ENCODE measurements at regions not wholly inside any gene's neighbourhood (a gene's known extent, or its start where the extent isn't known, plus 50 kb on each side); places are given as distances from the start of the nearest gene placed in this dataset.

- H3K27ac Mint-ChIP-seq, result no peak overlapping the region
- H3K27me3 Mint-ChIP-seq, result no peaks in the 10 kb centered on the region
- H3K36me3 Mint-ChIP-seq, result peaks cover 0 to 2% of the 10 kb centered on the region in 2 donors
- ATAC-seq (replicated peaks) (no peak), DNase-seq (no peak)
- H3K4me3 Mint-ChIP-seq, result no peak overlapping the region
- H3K4me1 Mint-ChIP-seq, result peaks cover 0 to 5% of the 10 kb centered on the region in 2 donors
- peaks cover 0 to 2% of the 10 kb centered on the region in 2 donors for H3K9me3 Mint-ChIP-seq
Measured at GRCh38 chr11:30650266-30650665, 64.1 kb upstream of the MPPED2 start.

All from stimulated activated naive B cell treated with anti-CD40 and anti-IgM and Interleukin-4, amounts not matched to agents 10 μg/mL and 1 μg/mL and 100 μg/mL, for 72 hours (primary cell).